ENCODE measurements at regions not wholly inside any gene's neighbourhood (a gene's known extent, or its start where the extent isn't known, plus 50 kb on each side); places are given as distances from the start of the nearest gene placed in this dataset.

- TF ChIP-seq CTCF (IDR thresholded peaks at IDR 0.05; ENCODE audit: poor library complexity, severe bottlenecking) = no peak
- no peak for TF ChIP-seq REST (IDR thresholded peaks at IDR 0.05; ENCODE audit: borderline replicate concordance)
- no peak for TF ChIP-seq EZH2 (IDR thresholded peaks at IDR 0.05; ENCODE audit: borderline replicate concordance, insufficient read depth, low read length, poor library complexity, severe bottlenecking)
- no peak for TF ChIP-seq EP300 (conservative IDR thresholded peaks at IDR 0.05; ENCODE audit: poor library complexity, severe bottlenecking)
- no peak for TF ChIP-seq RAD21 (conservative IDR thresholded peaks at IDR 0.05)
- TF ChIP-seq POLR2AphosphoS5 (IDR thresholded peaks at IDR 0.05) = no peak
- TF ChIP-seq TAF1 (IDR thresholded peaks at IDR 0.05; ENCODE audit: low read depth) = no peak
These were observed 363.1 kb upstream of the NOX3 start for GRCh38 chr6:155818698-155819097.

Data from neural cell (in vitro differentiated cells).